AG09319 (cell line): ENCODE measurements at regions not wholly inside any gene's neighbourhood (a gene's known extent, or its start where the extent isn't known, plus 50 kb on each side); places are given as distances from the start of the nearest gene placed in this dataset.

Source experiments
- DNase-seq: peaks from one replicate; pipeline ENCODE4 v3.0.0-alpha.2; 2010; ENCODE audit warnings: low read depth; ENCODE audit errors: extremely low read depth
- CTCF ChIP-seq: IDR thresholded peaks from 2 replicates; pipeline ENCODE4 v1.5.1; 2011; ENCODE audit warnings: low read depth, mild to moderate bottlenecking, inconsistent platforms, low read length, moderate library complexity

GRCh38 chr13:81779876-81780275 is 1439.0 kb upstream of the SPRY2 start:
- DNase-seq = no peak
- no peak for TF ChIP-seq CTCF

GRCh38 chr13:81778350-81778749 is 1437.4 kb upstream of the SPRY2 start:
- no peak for TF ChIP-seq CTCF
- DNase-seq = no peak

- no peak for DNase-seq
- TF ChIP-seq CTCF = no peak
Observed at GRCh38 chr13:81773263-81773662, 1432.3 kb upstream of the SPRY2 start.

GRCh38 chr13:81771951-81772350 is 1431.0 kb upstream of the SPRY2 start:
- no peak for TF ChIP-seq CTCF

GRCh38 chr13:81770868-81771505 is 1430.1 kb upstream of the SPRY2 start:
- no peak for TF ChIP-seq CTCF
- DNase-seq = no peak

More at GRCh38 chr13:81771951-81772350, 1431.0 kb upstream of the SPRY2 start:
- DNase-seq = no peak

GRCh38 chr13:81762449-81762848 is 1421.5 kb upstream of the SPRY2 start:
- TF ChIP-seq CTCF = no peak
- DNase-seq = no peak

- no peak for TF ChIP-seq CTCF
- no peak for DNase-seq
Observed at GRCh38 chr13:81760316-81760715, 1419.4 kb upstream of the SPRY2 start.
